RWPE1 (cell line): ENCODE measurements at regions not wholly inside any gene's neighbourhood (a gene's known extent, or its start where the extent isn't known, plus 50 kb on each side); places are given as distances from the start of the nearest gene placed in this dataset.

Source experiments
- CTCF ChIA-PET: fragments of 350-600 bp; sonication (Branson Sonifier 250); formaldehyde crosslinking; extraction: SDS; loops from one replicate; lab custom pipeline; 2021; lab: Yijun Ruan, JAX
- POLR2A ChIA-PET: fragments of 400-600 bp; formaldehyde crosslinking; extraction: SDS; loops from one replicate; lab custom pipeline; 2020; ENCODE audit warnings: antibody characterized with exemption; ENCODE audit not compliant: low non-redundant PET; lab: Yijun Ruan, JAX
- DNase-seq: peaks from one replicate; pipeline ENCODE4 v3.0.0; 2012; ENCODE audit warnings: low spot score
- H3K27ac ChIP-seq: fragments of 450-650 bp; 2 replicates; pipeline ENCODE4 v1.5.1; 2017
- CTCF ChIP-seq: fragments of 450-650 bp; conservative IDR thresholded peaks from 2 replicates; pipeline ENCODE4 v1.5.1; 2017; ENCODE audit warnings: low read depth, mild to moderate bottlenecking

DNA sequence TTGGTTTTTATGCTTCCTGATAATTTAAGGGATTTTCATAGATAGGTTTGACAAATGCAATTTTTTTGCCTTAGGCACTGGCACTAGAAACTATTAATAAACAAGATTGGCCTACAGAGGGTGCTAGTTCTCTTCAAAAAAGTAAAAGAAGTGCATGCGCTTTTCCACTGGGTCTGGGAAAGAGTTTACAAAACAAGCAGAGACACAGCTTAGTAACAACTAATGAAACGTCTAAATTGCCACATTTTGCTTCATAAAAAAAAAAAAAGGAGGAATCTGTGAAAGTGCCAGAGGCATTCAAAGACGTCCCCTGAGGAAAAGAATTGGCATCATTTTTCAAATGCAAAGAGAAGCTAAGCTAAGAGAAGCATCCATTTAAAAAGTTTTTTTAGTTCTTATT lies 58.3 kb upstream of the EEA1 start:
- ChIA-PET CTCF (interaction anchor here (0.6 to 1.8 kb wide), 22 partner anchors 8 to 1473 kb away, joined by 3 to 18 read pairs (median 4); no protein-coding TSS in a partner anchor), POLR2A (no interaction called here)
- peak; percentile 57 for DNase-seq
- H3K27ac ChIP-seq = no peak overlapping the region
- peak; percentile 61 for TF ChIP-seq CTCF

- TF ChIP-seq CTCF = no peak
- no peak for DNase-seq
- POLR2A ChIA-PET = no interaction called here
- H3K27ac ChIP-seq = no peak overlapping the region
- CTCF ChIA-PET = interaction anchor here (0.5 to 1.8 kb wide), 22 partner anchors 9 to 1472 kb away, joined by 3 to 18 read pairs (median 4); no protein-coding TSS in a partner anchor
These were observed 58.9 kb upstream of the EEA1 start for GRCh38 chr12:92987846-92988621.

DNA sequence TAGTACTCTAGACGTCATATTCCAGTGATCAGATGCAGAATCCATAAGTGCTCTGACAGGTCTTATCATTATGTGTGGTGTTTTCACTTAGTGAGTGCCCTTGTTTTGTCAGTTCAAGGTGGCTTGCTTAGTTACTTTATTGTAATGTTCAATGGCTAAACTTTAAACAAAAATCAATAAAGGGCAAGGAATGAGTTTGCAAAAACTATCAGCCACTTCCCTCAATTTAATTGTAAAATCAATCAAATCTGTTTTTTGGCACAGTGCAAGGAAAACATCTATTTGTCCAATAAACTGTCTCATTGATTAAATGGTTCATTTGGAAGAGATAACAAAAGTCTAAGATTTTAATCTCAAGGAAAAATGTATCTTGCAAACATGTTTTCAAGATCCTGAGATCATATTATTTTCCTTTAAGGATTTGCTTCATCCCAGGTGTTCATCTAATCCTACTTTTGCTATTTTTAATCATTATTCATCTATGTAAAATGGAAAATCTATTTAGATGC lies 59.6 kb upstream of the EEA1 start:
- ChIA-PET POLR2A (no interaction called here), CTCF (interaction anchor here (0.9 to 1.7 kb wide), 2 partner anchors 14 to 139 kb away, joined by 3 to 7 read pairs; no protein-coding TSS in a partner anchor)
- no peak for DNase-seq
- no peak for TF ChIP-seq CTCF
- H3K27ac ChIP-seq = no peak overlapping the region

- CTCF ChIA-PET = no interaction called here
- POLR2A ChIA-PET = no interaction called here
- DNase-seq = no peak
- no peak for TF ChIP-seq CTCF
- H3K27ac ChIP-seq = no peak overlapping the region
These were observed 60.8 kb upstream of the EEA1 start for GRCh38 chr12:92989715-92990484.

DNA sequence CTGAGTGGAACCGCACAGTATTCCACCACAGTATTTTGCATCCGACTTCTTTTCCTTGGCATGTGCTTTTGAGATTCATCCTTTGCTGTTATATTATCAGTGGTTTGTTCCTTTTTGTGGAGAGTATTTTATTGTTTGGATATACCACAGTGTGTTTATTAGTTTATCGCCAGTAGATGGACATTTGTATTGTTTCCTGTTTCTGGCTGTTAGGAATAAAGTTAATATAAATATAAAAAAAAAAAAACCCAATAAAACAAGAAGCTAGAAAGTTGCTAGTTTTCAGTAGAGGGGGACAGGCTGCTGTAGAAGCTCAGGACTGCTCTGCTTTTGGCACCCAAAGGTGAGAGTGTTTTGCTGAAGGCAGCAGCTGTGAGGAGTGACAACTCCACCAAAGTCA lies 62.0 kb upstream of the EEA1 start:
- ChIA-PET POLR2A (no interaction called here), CTCF (interaction anchor here (0.6 kb wide), 1 partner anchor 429 kb away, joined by 3 read pairs; no protein-coding TSS in a partner anchor)
- no peak for TF ChIP-seq CTCF
- H3K27ac ChIP-seq = no peak overlapping the region
- DNase-seq = no peak

GRCh38 chr12:92992041-92992440 lies 62.9 kb upstream of the EEA1 start:
- DNase-seq = no peak
- ChIA-PET POLR2A (no interaction called here), CTCF (interaction anchor here (0.6 kb wide), 1 partner anchor 233 kb away, joined by 4 read pairs; no protein-coding TSS in a partner anchor)
- TF ChIP-seq CTCF = no peak
- no peak overlapping the region for H3K27ac ChIP-seq
